ENCODE measurements at regions not wholly inside any gene's neighbourhood (a gene's known extent, or its start where the extent isn't known, plus 50 kb on each side); places are given as distances from the start of the nearest gene placed in this dataset.

DNA sequence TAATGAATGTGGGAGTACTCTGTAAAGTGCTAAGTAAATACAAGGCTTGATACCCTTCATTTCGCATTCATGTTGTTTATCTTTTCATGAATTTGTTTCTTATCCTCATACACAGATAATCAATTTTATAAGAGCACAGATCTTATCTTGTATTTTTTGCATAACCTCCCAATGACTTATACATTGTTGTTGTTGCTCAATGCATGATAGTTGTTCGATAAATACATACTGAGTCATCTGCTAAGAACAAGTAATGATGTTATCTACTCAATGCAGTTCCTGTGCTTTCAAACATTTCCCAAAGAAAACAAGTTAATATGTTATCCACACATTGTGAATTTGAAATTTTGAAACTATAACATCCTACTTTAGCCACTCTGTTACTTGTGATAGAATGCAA, 60.7 kb downstream of the TAF11L14 start (continued):
- TF ChIP-seq EZH2 (IDR thresholded peaks at IDR 0.05; ENCODE audit: low read depth, unreplicated experiment), result no peak

DNA sequence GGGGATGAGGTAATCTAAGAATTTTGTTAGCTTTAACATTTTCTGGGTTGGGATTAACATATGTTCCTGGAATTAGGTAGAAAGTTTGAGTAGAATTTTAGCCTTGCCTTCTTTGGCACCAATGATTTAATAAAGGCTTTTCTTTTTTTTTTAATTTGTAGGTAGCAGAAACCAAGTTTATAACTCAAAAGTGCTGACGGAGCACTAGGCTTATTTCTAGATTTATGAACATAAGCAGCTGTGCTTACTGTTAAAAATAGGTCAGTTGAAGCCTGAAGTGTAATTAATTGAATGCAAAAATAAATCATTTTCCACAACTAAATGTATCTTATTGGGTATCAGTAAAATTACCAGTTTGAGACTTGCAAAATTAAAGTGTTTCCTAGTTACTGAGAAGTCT, 62.4 kb downstream of the TAF11L14 start:
- H3K27me3 Mint-ChIP-seq (ENCODE audit: insufficient read depth, low read depth, poor library complexity), result peaks cover 1% of the 10 kb centered on the region
- Histone ChIP-seq H3K27ac (ENCODE audit: low read depth) (no peak overlapping the region), H3K4me3 (no peak overlapping the region), H3F3A (replicated peaks; ENCODE audit: low read depth) (no peaks in the 10 kb centered on the region), H3K27me3 (ENCODE audit: insufficient read depth) (no peaks in the 10 kb centered on the region), H3K9me2 (ENCODE audit: insufficient read depth) (peaks cover 3% of the 10 kb centered on the region; the same call in 1 of the 2 replicates), H3K4me1 (ENCODE audit: insufficient read depth) (no peaks in the 10 kb centered on the region), H3K79me2 (replicated peaks; ENCODE audit: insufficient read depth) (no peaks in the 10 kb centered on the region), H4K20me1 (replicated peaks; ENCODE audit: insufficient read depth) (no peaks in the 10 kb centered on the region), H2AFZ (no peak overlapping the region), H3K4me2 (no peak overlapping the region), H3K36me3 (ENCODE audit: insufficient read depth) (no peaks in the 10 kb centered on the region)
- TF ChIP-seq ZNF331 (CRISPR knock-in tag; IDR thresholded peaks at IDR 0.05; ENCODE audit: low read depth), result no peak
- TF ChIP-seq, protein P1, sequence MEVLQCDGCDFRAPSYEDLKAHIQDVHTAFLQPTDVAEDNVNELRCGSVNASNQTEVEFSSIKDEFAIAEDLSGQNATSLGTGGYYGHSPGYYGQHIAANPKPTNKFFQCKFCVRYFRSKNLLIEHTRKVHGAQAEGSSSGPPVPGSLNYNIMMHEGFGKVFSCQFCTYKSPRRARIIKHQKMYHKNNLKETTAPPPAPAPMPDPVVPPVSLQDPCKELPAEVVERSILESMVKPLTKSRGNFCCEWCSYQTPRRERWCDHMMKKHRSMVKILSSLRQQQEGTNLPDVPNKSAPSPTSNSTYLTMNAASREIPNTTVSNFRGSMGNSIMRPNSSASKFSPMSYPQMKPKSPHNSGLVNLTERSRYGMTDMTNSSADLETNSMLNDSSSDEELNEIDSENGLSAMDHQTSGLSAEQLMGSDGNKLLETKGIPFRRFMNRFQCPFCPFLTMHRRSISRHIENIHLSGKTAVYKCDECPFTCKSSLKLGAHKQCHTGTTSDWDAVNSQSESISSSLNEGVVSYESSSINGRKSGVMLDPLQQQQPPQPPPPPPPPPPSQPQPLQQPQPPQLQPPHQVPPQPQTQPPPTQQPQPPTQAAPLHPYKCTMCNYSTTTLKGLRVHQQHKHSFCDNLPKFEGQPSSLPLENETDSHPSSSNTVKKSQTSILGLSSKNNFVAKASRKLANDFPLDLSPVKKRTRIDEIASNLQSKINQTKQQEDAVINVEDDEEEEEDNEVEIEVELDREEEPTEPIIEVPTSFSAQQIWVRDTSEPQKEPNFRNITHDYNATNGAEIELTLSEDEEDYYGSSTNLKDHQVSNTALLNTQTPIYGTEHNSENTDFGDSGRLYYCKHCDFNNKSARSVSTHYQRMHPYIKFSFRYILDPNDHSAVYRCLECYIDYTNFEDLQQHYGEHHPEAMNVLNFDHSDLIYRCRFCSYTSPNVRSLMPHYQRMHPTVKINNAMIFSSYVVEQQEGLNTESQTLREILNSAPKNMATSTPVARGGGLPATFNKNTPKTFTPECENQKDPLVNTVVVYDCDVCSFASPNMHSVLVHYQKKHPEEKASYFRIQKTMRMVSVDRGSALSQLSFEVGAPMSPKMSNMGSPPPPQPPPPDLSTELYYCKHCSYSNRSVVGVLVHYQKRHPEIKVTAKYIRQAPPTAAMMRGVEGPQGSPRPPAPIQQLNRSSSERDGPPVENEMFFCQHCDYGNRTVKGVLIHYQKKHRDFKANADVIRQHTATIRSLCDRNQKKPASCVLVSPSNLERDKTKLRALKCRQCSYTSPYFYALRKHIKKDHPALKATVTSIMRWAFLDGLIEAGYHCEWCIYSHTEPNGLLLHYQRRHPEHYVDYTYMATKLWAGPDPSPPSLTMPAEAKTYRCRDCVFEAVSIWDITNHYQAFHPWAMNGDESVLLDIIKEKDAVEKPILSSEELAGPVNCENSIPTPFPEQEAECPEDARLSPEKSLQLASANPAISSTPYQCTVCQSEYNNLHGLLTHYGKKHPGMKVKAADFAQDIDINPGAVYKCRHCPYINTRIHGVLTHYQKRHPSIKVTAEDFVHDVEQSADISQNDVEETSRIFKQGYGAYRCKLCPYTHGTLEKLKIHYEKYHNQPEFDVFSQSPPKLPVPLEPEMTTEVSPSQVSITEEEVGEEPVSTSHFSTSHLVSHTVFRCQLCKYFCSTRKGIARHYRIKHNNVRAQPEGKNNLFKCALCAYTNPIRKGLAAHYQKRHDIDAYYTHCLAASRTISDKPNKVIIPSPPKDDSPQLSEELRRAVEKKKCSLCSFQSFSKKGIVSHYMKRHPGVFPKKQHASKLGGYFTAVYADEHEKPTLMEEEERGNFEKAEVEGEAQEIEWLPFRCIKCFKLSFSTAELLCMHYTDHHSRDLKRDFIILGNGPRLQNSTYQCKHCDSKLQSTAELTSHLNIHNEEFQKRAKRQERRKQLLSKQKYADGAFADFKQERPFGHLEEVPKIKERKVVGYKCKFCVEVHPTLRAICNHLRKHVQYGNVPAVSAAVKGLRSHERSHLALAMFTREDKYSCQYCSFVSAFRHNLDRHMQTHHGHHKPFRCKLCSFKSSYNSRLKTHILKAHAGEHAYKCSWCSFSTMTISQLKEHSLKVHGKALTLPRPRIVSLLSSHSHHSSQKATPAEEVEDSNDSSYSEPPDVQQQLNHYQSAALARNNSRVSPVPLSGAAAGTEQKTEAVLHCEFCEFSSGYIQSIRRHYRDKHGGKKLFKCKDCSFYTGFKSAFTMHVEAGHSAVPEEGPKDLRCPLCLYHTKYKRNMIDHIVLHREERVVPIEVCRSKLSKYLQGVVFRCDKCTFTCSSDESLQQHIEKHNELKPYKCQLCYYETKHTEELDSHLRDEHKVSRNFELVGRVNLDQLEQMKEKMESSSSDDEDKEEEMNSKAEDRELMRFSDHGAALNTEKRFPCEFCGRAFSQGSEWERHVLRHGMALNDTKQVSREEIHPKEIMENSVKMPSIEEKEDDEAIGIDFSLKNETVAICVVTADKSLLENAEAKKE (CRISPR knock-in tag; IDR thresholded peaks at IDR 0.05), result no peak
- TF ChIP-seq, protein P2, sequence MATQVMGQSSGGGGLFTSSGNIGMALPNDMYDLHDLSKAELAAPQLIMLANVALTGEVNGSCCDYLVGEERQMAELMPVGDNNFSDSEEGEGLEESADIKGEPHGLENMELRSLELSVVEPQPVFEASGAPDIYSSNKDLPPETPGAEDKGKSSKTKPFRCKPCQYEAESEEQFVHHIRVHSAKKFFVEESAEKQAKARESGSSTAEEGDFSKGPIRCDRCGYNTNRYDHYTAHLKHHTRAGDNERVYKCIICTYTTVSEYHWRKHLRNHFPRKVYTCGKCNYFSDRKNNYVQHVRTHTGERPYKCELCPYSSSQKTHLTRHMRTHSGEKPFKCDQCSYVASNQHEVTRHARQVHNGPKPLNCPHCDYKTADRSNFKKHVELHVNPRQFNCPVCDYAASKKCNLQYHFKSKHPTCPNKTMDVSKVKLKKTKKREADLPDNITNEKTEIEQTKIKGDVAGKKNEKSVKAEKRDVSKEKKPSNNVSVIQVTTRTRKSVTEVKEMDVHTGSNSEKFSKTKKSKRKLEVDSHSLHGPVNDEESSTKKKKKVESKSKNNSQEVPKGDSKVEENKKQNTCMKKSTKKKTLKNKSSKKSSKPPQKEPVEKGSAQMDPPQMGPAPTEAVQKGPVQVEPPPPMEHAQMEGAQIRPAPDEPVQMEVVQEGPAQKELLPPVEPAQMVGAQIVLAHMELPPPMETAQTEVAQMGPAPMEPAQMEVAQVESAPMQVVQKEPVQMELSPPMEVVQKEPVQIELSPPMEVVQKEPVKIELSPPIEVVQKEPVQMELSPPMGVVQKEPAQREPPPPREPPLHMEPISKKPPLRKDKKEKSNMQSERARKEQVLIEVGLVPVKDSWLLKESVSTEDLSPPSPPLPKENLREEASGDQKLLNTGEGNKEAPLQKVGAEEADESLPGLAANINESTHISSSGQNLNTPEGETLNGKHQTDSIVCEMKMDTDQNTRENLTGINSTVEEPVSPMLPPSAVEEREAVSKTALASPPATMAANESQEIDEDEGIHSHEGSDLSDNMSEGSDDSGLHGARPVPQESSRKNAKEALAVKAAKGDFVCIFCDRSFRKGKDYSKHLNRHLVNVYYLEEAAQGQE (IDR thresholded peaks at IDR 0.05; ENCODE audit: unreplicated experiment), result no peak
- TF ChIP-seq, protein P3, sequence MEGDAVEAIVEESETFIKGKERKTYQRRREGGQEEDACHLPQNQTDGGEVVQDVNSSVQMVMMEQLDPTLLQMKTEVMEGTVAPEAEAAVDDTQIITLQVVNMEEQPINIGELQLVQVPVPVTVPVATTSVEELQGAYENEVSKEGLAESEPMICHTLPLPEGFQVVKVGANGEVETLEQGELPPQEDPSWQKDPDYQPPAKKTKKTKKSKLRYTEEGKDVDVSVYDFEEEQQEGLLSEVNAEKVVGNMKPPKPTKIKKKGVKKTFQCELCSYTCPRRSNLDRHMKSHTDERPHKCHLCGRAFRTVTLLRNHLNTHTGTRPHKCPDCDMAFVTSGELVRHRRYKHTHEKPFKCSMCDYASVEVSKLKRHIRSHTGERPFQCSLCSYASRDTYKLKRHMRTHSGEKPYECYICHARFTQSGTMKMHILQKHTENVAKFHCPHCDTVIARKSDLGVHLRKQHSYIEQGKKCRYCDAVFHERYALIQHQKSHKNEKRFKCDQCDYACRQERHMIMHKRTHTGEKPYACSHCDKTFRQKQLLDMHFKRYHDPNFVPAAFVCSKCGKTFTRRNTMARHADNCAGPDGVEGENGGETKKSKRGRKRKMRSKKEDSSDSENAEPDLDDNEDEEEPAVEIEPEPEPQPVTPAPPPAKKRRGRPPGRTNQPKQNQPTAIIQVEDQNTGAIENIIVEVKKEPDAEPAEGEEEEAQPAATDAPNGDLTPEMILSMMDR (conservative IDR thresholded peaks at IDR 0.05; ENCODE audit: low read depth in 2 of 2), result no peak
- H3K9me3 Mint-ChIP-seq, result peaks cover 9% of the 10 kb centered on the region; the same call in 2 of the 3 replicates
- H3K36me3 Mint-ChIP-seq (ENCODE audit: low read depth), result no peaks in the 10 kb centered on the region
- H3K27ac Mint-ChIP-seq, result no peak overlapping the region
- H3K4me1 Mint-ChIP-seq, result no peaks in the 10 kb centered on the region
- no peak for DNase-seq (ENCODE audit: low spot score)
- ATAC-seq, result no peak
- H3K4me3 Mint-ChIP-seq, result no peak overlapping the region
